ENCODE measurements at regions not wholly inside any gene's neighbourhood (a gene's known extent, or its start where the extent isn't known, plus 50 kb on each side); places are given as distances from the start of the nearest gene placed in this dataset.

GRCh38 chr16:7090628-7091115, 242.0 kb upstream of the RBFOX1 start:
- no peak for DNase-seq

GRCh38 chr16:7089751-7090150, 242.9 kb upstream of the RBFOX1 start:
- DNase-seq: no peak

GRCh38 chr16:7088711-7089110, 243.9 kb upstream of the RBFOX1 start:
- no peak for DNase-seq

- DNase-seq: peak in 11 of 14 donors; percentile 1 to 74 (median 6)
Observed at GRCh38 chr16:7086822-7087616, 245.6 kb upstream of the RBFOX1 start.

- peak in 1 of 14 donors; percentile 38 for DNase-seq
Observed at GRCh38 chr16:7085776-7086175, 246.9 kb upstream of the RBFOX1 start.

- DNase-seq: no peak
Observed at GRCh38 chr16:7083096-7083495, 249.5 kb upstream of the RBFOX1 start.

GRCh38 chr16:7077636-7078035, 255.0 kb upstream of the RBFOX1 start:
- no peak for DNase-seq

- DNase-seq: no peak
Observed at GRCh38 chr16:7074715-7075114, 257.9 kb upstream of the RBFOX1 start.

GRCh38 chr16:7057458-7057857, 275.2 kb upstream of the RBFOX1 start:
- DNase-seq: no peak

GRCh38 chr16:7055443-7055842, 277.2 kb upstream of the RBFOX1 start:
- DNase-seq: no peak

- no peak for DNase-seq
Observed at GRCh38 chr16:7051591-7052349, 280.9 kb upstream of the RBFOX1 start.

GRCh38 chr16:7044331-7044730, 288.3 kb upstream of the RBFOX1 start:
- DNase-seq: no peak

- no peak for DNase-seq
Observed at GRCh38 chr16:7038475-7038874, 294.2 kb upstream of the RBFOX1 start.

- DNase-seq: no peak
Observed at GRCh38 chr16:7037495-7037894, 295.1 kb upstream of the RBFOX1 start.

GRCh38 chr16:7031031-7031430, 301.6 kb upstream of the RBFOX1 start:
- no peak for DNase-seq

GRCh38 chr16:7027401-7027800, 305.2 kb upstream of the RBFOX1 start:
- no peak for DNase-seq

- DNase-seq: no peak
Observed at GRCh38 chr16:7026639-7027038, 306.0 kb upstream of the RBFOX1 start.

GRCh38 chr16:7025616-7026190, 306.9 kb upstream of the RBFOX1 start:
- peak in 12 of 14 donors; percentile 1 to 75 (median 32) for DNase-seq

GRCh38 chr16:7021653-7022275, 310.9 kb upstream of the RBFOX1 start:
- DNase-seq: no peak

GRCh38 chr16:7017006-7017662, 315.5 kb upstream of the RBFOX1 start:
- DNase-seq: no peak

- DNase-seq: no peak
Observed at GRCh38 chr16:7014756-7015155, 317.9 kb upstream of the RBFOX1 start.

- DNase-seq: no peak
Observed at GRCh38 chr16:7013990-7014389, 318.7 kb upstream of the RBFOX1 start.

All from C1 segment of cervical spinal cord (tissue), 14 donors.